ENCODE measurements at regions not wholly inside any gene's neighbourhood (a gene's known extent, or its start where the extent isn't known, plus 50 kb on each side); places are given as distances from the start of the nearest gene placed in this dataset.
A peak's percentile ranks its signal among the peaks of the same experiment; 100 is the strongest.

DNA sequence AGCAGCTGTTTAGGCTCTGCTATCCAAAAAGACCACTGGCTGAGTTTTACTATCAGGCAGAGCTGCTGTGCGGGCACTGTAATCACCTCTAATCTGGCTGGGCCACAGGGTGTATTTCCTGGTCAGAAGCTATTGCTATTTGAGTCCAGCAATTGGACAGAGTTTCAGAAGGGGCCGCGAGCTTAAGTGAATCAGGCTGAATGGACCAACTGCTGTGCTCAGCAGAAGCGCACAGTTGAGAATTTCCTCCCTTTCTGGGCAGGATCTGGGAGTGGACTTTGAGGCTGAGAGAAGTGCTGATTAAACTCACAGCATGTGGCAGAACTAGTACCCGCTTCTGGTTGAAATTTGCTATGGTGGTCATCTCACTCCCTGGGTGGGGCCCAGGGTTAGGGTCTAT is 251.8 kb downstream of the INSIG2 start:
- no peak overlapping the region for H3K4me3 ChIP-seq (ENCODE audit: low read length)
- no peak for DNase-seq (ENCODE audit: low read depth)
- TF ChIP-seq, protein P1, sequence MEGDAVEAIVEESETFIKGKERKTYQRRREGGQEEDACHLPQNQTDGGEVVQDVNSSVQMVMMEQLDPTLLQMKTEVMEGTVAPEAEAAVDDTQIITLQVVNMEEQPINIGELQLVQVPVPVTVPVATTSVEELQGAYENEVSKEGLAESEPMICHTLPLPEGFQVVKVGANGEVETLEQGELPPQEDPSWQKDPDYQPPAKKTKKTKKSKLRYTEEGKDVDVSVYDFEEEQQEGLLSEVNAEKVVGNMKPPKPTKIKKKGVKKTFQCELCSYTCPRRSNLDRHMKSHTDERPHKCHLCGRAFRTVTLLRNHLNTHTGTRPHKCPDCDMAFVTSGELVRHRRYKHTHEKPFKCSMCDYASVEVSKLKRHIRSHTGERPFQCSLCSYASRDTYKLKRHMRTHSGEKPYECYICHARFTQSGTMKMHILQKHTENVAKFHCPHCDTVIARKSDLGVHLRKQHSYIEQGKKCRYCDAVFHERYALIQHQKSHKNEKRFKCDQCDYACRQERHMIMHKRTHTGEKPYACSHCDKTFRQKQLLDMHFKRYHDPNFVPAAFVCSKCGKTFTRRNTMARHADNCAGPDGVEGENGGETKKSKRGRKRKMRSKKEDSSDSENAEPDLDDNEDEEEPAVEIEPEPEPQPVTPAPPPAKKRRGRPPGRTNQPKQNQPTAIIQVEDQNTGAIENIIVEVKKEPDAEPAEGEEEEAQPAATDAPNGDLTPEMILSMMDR (conservative IDR thresholded peaks at IDR 0.05; ENCODE audit: low read length), result no peak

DNA sequence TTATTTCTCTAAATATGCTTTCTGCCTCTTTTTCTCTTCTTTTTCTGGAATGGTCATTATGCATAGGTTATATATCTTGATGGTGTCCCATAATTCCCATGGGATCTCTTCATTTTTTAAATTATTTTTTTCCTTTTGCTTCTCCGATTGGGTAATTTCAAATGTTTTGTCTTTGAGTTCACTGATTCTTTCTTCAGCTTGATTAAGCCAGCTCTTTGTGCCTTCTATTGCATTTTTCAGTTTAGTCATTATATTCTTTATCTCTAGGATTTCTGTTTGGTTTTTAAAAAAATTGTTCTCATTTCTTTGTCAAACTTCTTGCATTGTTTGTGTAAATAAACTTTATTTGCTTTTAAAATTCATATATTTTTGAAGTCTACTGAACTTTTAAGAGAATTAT is 251.1 kb downstream of the INSIG2 start:
- DNase-seq (ENCODE audit: low read depth), result no peak
- H3K4me3 ChIP-seq (ENCODE audit: low read length), result no peak overlapping the region
- TF ChIP-seq, protein P1 (conservative IDR thresholded peaks at IDR 0.05; ENCODE audit: low read length), result no peak

- no peak overlapping the region for H3K4me3 ChIP-seq (ENCODE audit: low read length)
- no peak for DNase-seq (ENCODE audit: low read depth)
- TF ChIP-seq, protein P1 (conservative IDR thresholded peaks at IDR 0.05; ENCODE audit: low read length), result no peak
Measured at GRCh38 chr2:118333664-118334063, 245.4 kb downstream of the INSIG2 start.

- peak; percentile 58 for DNase-seq (ENCODE audit: low read depth)
- H3K4me3 ChIP-seq (ENCODE audit: low read length), result no peak overlapping the region
- TF ChIP-seq, protein P1 (conservative IDR thresholded peaks at IDR 0.05; ENCODE audit: low read length), result no peak
Measured at GRCh38 chr2:118325321-118325955, 237.2 kb downstream of the INSIG2 start.

- H3K4me3 ChIP-seq (ENCODE audit: low read length), result no peak overlapping the region
- peak; percentile 58 for DNase-seq (ENCODE audit: low read depth)
- TF ChIP-seq, protein P1 (conservative IDR thresholded peaks at IDR 0.05; ENCODE audit: low read length), result no peak
Measured at GRCh38 chr2:118322406-118322805, 234.1 kb downstream of the INSIG2 start.

DNA sequence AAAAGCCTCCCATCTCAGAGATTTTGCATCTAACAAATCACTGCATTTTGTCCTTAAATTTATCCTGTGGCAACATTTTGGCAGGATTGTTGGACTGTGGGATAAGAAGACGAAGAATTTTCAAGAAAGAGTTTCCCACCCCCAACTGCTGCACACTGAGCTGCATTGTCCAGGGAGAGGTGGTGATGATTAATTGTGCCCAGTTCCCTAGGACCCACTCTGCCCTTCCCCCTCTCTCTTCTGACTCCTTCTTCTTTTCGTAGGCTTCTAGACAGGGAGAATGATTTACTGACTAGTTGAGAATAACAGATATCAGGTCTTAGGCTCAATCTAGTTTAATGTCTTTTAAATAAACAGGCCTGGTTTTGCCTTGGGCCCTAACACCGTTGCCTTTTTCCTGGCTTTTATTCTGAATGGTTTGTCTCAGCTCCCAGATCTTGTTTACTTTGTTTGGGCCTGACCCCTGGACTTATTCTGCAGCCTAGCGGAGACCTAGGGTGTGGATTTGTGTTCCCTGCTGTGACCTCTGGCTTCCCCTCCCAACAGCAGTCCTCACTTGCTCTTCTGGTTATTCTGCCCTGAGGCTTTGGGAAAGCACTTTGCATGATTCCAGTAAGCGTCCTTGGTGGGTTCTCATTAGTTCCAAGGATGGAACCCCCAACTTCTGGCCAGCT is 233.3 kb downstream of the INSIG2 start:
- TF ChIP-seq, protein P1 (conservative IDR thresholded peaks at IDR 0.05; ENCODE audit: low read length), result no peak
- H3K4me3 ChIP-seq (ENCODE audit: low read length), result no peak overlapping the region
- DNase-seq (ENCODE audit: low read depth), result no peak

GRCh38 chr2:118320658-118321057 is 232.4 kb downstream of the INSIG2 start:
- peak; percentile 45 for DNase-seq (ENCODE audit: low read depth)
- TF ChIP-seq, protein P1 (conservative IDR thresholded peaks at IDR 0.05; ENCODE audit: low read length), result no peak
- no peak overlapping the region for H3K4me3 ChIP-seq (ENCODE audit: low read length)
